ENCODE measurements at regions not wholly inside any gene's neighbourhood (a gene's known extent, or its start where the extent isn't known, plus 50 kb on each side); places are given as distances from the start of the nearest gene placed in this dataset.
"Not testable (repeated sequence)": the region's sequence is repeated elsewhere in the genome, so short reads cannot be mapped to it uniquely, and the experiment has no call there.

DNA sequence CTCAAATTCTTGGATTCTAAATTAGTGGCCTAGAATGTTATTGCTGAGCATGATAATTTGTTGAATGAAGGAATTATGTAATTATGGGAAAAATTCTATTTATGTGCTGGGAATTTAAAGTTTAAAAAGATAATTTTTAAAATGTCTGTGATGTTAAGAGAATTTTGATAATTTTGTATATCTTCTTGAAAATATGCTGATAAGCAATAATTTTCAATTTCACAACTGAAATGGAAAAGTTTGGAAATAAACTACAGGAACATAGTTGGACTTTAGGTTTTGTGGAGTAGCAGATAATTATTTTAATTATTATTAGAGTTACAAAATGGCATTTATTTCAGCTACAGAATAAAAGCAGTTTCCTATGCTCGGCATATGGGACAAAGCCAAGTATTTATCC, 268.5 kb upstream of the TPK1 start:
- Mint-ChIP-seq H3K4me1 (ENCODE audit: low read depth, unreplicated experiment) (peaks cover 12% of the 10 kb centered on the region), H3K36me3 (ENCODE audit: unreplicated experiment) (no peaks in the 10 kb centered on the region), H3K27ac (ENCODE audit: unreplicated experiment) (no peak overlapping the region), H3K9me3 (ENCODE audit: unreplicated experiment) (no peaks in the 10 kb centered on the region), H3K27me3 (ENCODE audit: unreplicated experiment) (peaks cover 2% of the 10 kb centered on the region), H3K4me3 (ENCODE audit: unreplicated experiment) (no peak overlapping the region)
- DNase-seq, result no peak
- TF ChIP-seq, protein P1, sequence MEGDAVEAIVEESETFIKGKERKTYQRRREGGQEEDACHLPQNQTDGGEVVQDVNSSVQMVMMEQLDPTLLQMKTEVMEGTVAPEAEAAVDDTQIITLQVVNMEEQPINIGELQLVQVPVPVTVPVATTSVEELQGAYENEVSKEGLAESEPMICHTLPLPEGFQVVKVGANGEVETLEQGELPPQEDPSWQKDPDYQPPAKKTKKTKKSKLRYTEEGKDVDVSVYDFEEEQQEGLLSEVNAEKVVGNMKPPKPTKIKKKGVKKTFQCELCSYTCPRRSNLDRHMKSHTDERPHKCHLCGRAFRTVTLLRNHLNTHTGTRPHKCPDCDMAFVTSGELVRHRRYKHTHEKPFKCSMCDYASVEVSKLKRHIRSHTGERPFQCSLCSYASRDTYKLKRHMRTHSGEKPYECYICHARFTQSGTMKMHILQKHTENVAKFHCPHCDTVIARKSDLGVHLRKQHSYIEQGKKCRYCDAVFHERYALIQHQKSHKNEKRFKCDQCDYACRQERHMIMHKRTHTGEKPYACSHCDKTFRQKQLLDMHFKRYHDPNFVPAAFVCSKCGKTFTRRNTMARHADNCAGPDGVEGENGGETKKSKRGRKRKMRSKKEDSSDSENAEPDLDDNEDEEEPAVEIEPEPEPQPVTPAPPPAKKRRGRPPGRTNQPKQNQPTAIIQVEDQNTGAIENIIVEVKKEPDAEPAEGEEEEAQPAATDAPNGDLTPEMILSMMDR (IDR thresholded peaks at IDR 0.05; ENCODE audit: partially characterized antibody, unreplicated experiment), result no peak

DNA sequence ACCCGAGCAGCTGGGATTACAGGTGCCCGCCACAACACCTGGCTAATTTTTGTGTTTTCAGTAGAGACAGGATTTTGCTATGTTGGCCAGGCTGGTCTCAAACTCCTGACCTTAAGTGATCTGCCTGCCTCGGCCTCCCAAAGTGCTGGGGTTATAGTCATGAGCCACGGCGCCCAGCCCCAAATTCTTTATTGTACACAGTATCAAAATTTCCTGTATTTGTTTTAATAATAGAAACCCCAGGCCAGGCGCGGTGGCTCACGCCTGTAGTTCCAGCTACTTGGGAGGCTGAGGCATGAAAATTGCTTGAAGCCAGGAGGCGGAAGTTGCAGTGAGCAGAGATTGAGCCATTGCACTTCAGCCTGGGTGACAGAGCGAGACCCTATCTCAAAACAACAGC, 266.3 kb upstream of the TPK1 start:
- not testable (repeated sequence) for H3K36me3 Mint-ChIP-seq (ENCODE audit: unreplicated experiment); H3K4me3 Mint-ChIP-seq (ENCODE audit: unreplicated experiment); H3K27me3 Mint-ChIP-seq (ENCODE audit: unreplicated experiment); H3K9me3 Mint-ChIP-seq (ENCODE audit: unreplicated experiment); DNase-seq; H3K27ac Mint-ChIP-seq (ENCODE audit: unreplicated experiment)
- H3K4me1 Mint-ChIP-seq (ENCODE audit: low read depth, unreplicated experiment), result peaks cover 12% of the 10 kb centered on the region

DNA sequence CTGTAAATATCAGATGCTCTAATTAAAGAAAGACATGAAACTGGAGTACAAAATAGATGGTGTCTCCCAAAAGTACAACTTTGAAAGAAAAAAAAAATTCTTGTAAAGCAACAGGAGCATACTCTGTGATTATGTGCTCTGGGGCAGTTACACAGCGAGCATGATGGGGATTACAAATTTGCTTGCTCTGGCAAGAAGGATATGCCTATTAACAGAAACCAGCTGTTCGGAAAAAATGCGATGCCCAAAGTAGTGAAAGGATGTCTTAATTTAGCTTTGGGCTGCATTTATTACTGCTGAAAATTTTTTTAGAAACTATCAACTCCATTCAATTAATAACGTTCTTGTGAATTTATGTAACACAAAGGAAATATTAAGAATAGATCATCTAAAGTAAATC, 256.9 kb upstream of the TPK1 start:
- Mint-ChIP-seq H3K4me1 (ENCODE audit: low read depth, unreplicated experiment) (no peaks in the 10 kb centered on the region), H3K36me3 (ENCODE audit: unreplicated experiment) (no peaks in the 10 kb centered on the region), H3K9me3 (ENCODE audit: unreplicated experiment) (no peaks in the 10 kb centered on the region), H3K4me3 (ENCODE audit: unreplicated experiment) (no peak overlapping the region), H3K27ac (ENCODE audit: unreplicated experiment) (no peak overlapping the region), H3K27me3 (ENCODE audit: unreplicated experiment) (no peaks in the 10 kb centered on the region)
- DNase-seq, result no peak
- TF ChIP-seq, protein P1 (IDR thresholded peaks at IDR 0.05; ENCODE audit: partially characterized antibody, unreplicated experiment), result no peak

DNA sequence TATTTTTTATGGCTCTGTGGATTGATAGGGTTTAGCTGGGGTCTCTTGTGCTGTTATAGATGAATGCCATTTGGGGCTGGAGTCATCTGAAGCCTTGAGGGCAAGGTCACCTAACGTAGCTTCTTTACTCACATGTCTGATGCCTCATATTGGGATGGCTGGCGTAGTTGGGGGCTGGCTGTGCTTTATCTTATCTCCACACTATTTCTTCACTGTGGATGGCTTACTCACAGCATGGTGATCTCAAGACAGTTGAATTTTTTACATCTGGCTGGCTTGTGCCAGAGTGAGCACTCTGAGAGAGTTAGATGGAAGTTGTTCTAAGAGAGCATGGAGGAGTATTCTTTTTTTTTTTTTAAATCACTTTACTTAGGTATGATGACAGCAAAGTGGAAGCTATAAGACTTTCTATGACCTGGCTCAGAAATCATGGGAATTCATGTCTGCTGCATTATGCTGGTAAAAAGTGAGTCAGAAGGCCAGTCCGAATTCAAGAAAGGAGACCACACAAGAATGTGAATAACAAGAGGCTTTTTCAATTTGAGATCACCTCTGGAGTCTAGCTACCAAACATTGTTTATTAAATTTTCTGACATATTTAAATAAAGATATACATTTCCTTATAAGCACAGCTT, 252.4 kb upstream of the TPK1 start:
- Mint-ChIP-seq H3K36me3 (ENCODE audit: unreplicated experiment) (peaks cover 4% of the 10 kb centered on the region), H3K4me1 (ENCODE audit: low read depth, unreplicated experiment) (peaks cover 4% of the 10 kb centered on the region), H3K4me3 (ENCODE audit: unreplicated experiment) (no peak overlapping the region), H3K27me3 (ENCODE audit: unreplicated experiment) (no peaks in the 10 kb centered on the region), H3K9me3 (ENCODE audit: unreplicated experiment) (peaks cover 3% of the 10 kb centered on the region), H3K27ac (ENCODE audit: unreplicated experiment) (no peak overlapping the region)
- no peak for DNase-seq
- TF ChIP-seq, protein P1 (IDR thresholded peaks at IDR 0.05; ENCODE audit: partially characterized antibody, unreplicated experiment), result no peak

DNA sequence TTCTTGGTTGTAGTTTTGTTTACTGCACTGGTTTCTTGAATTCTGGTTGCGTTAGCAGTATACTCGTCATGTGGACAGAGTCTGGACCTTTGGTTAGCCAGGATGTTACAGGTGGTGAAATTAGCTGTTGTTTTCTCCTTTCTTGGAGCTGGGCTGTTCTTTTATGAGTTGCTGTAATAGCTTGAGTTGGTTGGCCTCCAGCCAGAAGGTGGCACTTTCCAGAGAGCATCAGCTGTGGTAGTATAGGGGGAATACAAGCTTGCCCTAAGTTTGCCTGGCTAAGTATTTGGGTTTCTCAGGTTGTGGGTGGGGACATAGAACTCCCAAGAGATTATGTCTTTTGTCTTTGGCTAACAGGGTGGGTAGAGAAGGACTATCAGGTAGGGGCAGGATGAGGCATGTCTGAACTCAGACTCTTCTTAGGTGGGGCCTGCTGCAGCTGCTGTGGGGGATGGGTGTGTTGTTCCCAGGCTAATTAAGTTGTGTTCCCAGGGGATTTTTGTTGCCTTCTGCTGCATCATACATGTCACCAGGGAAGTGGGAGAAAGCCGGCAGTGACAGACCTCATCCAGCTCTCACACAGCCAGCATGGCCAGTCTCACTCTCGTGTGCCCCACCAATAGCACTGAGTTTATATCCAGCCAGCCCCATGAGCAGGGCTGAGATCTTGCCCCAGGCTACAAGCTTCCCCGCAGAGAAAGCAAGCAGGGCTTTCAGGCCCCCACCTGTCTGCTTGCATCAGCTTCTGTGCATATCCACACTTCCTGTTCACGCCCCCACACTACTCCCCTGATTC, 246.7 kb upstream of the TPK1 start:
- H3K4me3 Mint-ChIP-seq (ENCODE audit: unreplicated experiment), result peak overlapping the region; percentile 3
- H3K9me3 Mint-ChIP-seq (ENCODE audit: unreplicated experiment), result peaks cover 3% of the 10 kb centered on the region
- H3K27ac Mint-ChIP-seq (ENCODE audit: unreplicated experiment), result peak overlapping the region; percentile 50
- TF ChIP-seq, protein P1 (IDR thresholded peaks at IDR 0.05; ENCODE audit: partially characterized antibody, unreplicated experiment), result no peak
- peak; percentile 39 for DNase-seq
- peaks cover 19% of the 10 kb centered on the region for H3K4me1 Mint-ChIP-seq (ENCODE audit: low read depth, unreplicated experiment)
- H3K36me3 Mint-ChIP-seq (ENCODE audit: unreplicated experiment), result peaks cover 4% of the 10 kb centered on the region
- H3K27me3 Mint-ChIP-seq (ENCODE audit: unreplicated experiment), result no peaks in the 10 kb centered on the region
